CD4-positive, alpha-beta T cell treated with Interleukin-21 for 1 hour (primary cell): ENCODE measurements at regions not wholly inside any gene's neighbourhood (a gene's known extent, or its start where the extent isn't known, plus 50 kb on each side); places are given as distances from the start of the nearest gene placed in this dataset.
A peak's percentile ranks its signal among the peaks of the same experiment; 100 is the strongest.
"Not testable (repeated sequence)": the region's sequence is repeated elsewhere in the genome, so short reads cannot be mapped to it uniquely, and the experiment has no call there.

Experiments used
- DNase-seq: peaks from one replicate; pipeline ENCODE4 v3.0.0-alpha.2; 2020

GRCh38 chr21:39020751-39021477 is 162.3 kb downstream of the PSMG1 start:
- no peak for DNase-seq

- DNase-seq, result no peak
These were observed 164.5 kb downstream of the PSMG1 start for GRCh38 chr21:39018730-39019129.

GRCh38 chr21:39016740-39017315 is 166.4 kb downstream of the PSMG1 start:
- DNase-seq, result peak; percentile 14

- DNase-seq, result no peak
These were observed 168.5 kb downstream of the PSMG1 start for GRCh38 chr21:39014747-39015146.

- no peak for DNase-seq
These were observed 170.7 kb downstream of the PSMG1 start for GRCh38 chr21:39012326-39013230.

- no peak for DNase-seq
These were observed 171.3 kb downstream of the PSMG1 start for GRCh38 chr21:39011911-39012310.

- DNase-seq, result no peak
These were observed 172.4 kb downstream of the PSMG1 start for GRCh38 chr21:39010629-39011404.

GRCh38 chr21:39009587-39010225 is 173.5 kb downstream of the PSMG1 start:
- DNase-seq, result no peak

- DNase-seq, result no peak
These were observed 175.3 kb downstream of the PSMG1 start for GRCh38 chr21:39007985-39008384.

GRCh38 chr21:39007532-39007931 is 175.7 kb downstream of the PSMG1 start:
- DNase-seq, result no peak

GRCh38 chr21:39006571-39007311 is 176.5 kb downstream of the PSMG1 start:
- no peak for DNase-seq

- DNase-seq, result no peak
These were observed 177.8 kb downstream of the PSMG1 start for GRCh38 chr21:39005502-39005787.

- DNase-seq, result no peak
These were observed 178.4 kb downstream of the PSMG1 start for GRCh38 chr21:39004634-39005501.

GRCh38 chr21:39003982-39004633 is 179.1 kb downstream of the PSMG1 start:
- no peak for DNase-seq

- no peak for DNase-seq
These were observed 181.9 kb downstream of the PSMG1 start for GRCh38 chr21:39001341-39001740.

- no peak for DNase-seq
These were observed 182.8 kb downstream of the PSMG1 start for GRCh38 chr21:39000496-39000895.

GRCh38 chr21:38999161-38999560 is 184.1 kb downstream of the PSMG1 start:
- DNase-seq, result no peak

- not testable (repeated sequence) for DNase-seq
These were observed 185.0 kb downstream of the PSMG1 start for GRCh38 chr21:38998281-38998680.

- DNase-seq, result not testable (repeated sequence)
These were observed 185.4 kb downstream of the PSMG1 start for GRCh38 chr21:38997843-38998175.

GRCh38 chr21:38997051-38997842 is 186.0 kb downstream of the PSMG1 start:
- no peak for DNase-seq
